AG10803 (cell line): ENCODE measurements at regions not wholly inside any gene's neighbourhood (a gene's known extent, or its start where the extent isn't known, plus 50 kb on each side); places are given as distances from the start of the nearest gene placed in this dataset.

ENCODE experiments used
- DNase-seq: peaks from one replicate; pipeline ENCODE4 v3.0.0; 2010; ENCODE audit warnings: low read depth
- H3K4me3 ChIP-seq: 2 replicates; pipeline ENCODE4 v1.5.1; 2011; ENCODE audit warnings: mild to moderate bottlenecking, low read length, control low read depth
- TF ChIP-seq, protein P1 (sequence below): conservative IDR thresholded peaks from 2 replicates; pipeline ENCODE4 v1.5.1; 2011; ENCODE audit warnings: mild to moderate bottlenecking, low read length, control low read depth, inconsistent platforms

- TF ChIP-seq, protein P1, sequence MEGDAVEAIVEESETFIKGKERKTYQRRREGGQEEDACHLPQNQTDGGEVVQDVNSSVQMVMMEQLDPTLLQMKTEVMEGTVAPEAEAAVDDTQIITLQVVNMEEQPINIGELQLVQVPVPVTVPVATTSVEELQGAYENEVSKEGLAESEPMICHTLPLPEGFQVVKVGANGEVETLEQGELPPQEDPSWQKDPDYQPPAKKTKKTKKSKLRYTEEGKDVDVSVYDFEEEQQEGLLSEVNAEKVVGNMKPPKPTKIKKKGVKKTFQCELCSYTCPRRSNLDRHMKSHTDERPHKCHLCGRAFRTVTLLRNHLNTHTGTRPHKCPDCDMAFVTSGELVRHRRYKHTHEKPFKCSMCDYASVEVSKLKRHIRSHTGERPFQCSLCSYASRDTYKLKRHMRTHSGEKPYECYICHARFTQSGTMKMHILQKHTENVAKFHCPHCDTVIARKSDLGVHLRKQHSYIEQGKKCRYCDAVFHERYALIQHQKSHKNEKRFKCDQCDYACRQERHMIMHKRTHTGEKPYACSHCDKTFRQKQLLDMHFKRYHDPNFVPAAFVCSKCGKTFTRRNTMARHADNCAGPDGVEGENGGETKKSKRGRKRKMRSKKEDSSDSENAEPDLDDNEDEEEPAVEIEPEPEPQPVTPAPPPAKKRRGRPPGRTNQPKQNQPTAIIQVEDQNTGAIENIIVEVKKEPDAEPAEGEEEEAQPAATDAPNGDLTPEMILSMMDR, result no peak
- H3K4me3 ChIP-seq, result no peak overlapping the region
- DNase-seq, result no peak
These were observed 211.5 kb upstream of the CSNK1A1L start for GRCh38 chr13:37316935-37317334.

DNA sequence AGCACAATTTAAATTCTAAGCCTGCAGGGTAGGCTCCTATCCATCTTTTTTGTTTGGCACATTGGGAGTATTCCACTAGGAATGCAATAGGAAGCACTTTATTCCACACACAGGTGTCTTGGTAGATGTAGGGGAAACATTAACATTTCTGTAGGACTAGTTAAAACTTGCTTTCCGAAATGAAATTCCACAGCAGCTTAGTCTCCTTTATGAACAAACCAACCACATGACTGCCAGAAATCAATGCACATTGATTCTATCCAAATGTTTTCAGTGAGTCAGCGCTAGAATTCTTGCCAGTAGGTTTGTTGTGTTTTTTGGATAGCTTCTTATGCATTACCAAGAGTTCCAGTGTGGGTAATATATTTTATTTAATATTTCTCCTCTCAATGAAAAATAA lies 207.9 kb upstream of the CSNK1A1L start:
- DNase-seq, result peak; percentile 92
- H3K4me3 ChIP-seq, result no peak overlapping the region
- TF ChIP-seq, protein P1, result no peak

DNA sequence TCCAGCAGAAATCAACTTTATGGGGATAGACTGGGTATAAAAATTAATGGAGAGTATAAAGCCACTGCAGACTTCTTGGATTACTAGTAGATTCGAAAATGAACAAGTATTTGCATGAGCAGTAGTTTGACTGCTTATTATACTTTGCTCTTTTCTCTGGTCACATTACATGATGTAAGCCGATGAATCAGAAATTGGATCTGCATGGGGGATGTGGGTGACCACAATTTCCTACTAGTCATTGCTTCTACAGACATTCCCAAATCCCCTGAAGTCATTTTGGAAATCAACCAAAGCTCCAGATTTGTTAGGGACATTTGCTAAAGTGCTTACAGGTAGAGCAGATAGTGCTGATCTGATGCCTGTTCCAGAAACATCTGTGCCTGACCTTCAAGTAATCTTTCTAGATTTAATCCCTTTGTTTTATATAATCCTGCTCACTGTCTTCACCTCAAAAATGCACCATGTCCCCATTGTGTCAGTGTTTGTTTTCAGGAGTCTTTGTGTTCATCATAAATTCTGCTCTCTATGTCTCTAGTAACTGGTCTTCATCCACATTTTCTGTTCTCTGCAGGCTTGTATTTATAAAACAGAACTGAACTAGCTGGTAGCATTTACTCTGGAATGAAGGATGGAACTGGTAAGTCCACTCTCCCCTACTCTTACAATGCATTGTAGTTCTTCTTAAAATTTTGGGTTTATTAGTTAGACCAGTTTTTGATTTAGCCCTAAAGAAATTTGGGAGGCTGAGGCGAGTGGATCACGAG lies 201.5 kb upstream of the CSNK1A1L start:
- TF ChIP-seq, protein P1, result no peak
- H3K4me3 ChIP-seq, result no peak overlapping the region
- DNase-seq, result peak; percentile 95

DNA sequence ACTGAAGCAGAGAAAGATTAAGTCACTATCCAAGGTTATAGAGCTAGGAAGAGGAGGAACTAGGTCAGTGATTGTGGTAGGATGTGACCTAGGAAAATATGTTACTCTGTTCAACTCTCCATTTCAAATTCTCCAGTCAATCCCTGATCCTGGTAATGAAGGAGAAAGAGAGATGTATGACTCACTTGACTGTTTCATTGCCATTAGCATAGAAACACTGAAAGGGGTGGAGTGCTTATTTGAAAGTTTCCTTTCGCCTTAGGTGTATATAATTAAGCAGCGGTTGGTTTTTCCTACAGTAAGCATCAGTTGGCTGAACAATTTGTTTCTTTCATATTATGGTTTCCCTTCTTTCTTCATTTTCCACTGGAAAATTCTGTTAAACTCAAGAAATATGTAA lies 198.1 kb upstream of the CSNK1A1L start:
- TF ChIP-seq, protein P1, result no peak
- no peak for DNase-seq
- no peak overlapping the region for H3K4me3 ChIP-seq

DNA sequence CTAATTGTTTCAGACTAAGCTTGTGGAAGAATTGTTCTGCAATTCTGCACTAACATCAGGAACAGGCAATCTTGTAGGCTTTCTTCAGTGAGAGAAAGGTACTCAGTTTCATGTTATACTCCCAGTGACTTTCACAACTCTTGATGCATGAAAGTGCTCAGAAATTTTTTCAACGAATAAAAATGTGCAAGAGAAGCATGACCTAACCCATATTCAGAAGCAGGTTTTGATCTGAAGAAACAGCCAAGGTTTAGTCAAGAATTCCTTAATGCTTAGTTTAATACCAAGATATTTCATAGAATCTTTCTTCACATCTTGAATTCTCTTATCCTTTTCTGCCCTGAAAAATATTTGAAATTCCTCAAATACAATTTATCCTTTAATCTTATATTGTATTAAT lies 197.2 kb upstream of the CSNK1A1L start:
- peak; percentile 20 for DNase-seq
- TF ChIP-seq, protein P1, result no peak
- no peak overlapping the region for H3K4me3 ChIP-seq

GRCh38 chr13:37295573-37295972 lies 190.1 kb upstream of the CSNK1A1L start:
- DNase-seq, result no peak
- H3K4me3 ChIP-seq, result no peak overlapping the region
- TF ChIP-seq, protein P1, result no peak

DNA sequence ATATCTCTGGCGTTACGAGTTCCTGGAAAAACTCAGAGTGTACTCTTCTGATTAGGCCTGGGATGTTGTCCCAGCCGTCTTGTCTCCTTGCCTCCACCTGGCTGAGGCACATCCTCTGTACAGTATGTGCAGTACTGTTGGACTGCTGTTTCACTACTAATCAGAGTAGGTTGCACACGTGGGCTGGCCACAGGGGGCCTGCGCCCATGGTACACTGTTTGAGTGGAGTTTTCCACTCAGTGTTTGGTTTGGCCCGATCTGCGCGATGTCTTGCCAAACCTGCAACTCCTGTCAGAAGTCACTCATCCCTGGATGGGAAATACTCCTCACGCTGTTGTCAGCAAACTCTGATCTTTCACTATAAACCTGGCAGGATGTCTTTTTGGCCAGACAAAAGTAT lies 189.6 kb upstream of the CSNK1A1L start:
- TF ChIP-seq, protein P1, result no peak
- DNase-seq, result no peak
- no peak overlapping the region for H3K4me3 ChIP-seq
